GM12892 (cell line): ENCODE measurements at regions not wholly inside any gene's neighbourhood (a gene's known extent, or its start where the extent isn't known, plus 50 kb on each side); places are given as distances from the start of the nearest gene placed in this dataset.

Source experiments
- POLR2A ChIP-seq: IDR thresholded peaks from 2 replicates; pipeline ENCODE4 v1.6.1; 2011; ENCODE audit warnings: low read depth, low read length, control low read depth
- TAF1 ChIP-seq: IDR thresholded peaks from 2 replicates; pipeline ENCODE4 v1.6.1; 2011; ENCODE audit warnings: low read depth, mild to moderate bottlenecking, control low read depth, low read length, borderline replicate concordance

DNA sequence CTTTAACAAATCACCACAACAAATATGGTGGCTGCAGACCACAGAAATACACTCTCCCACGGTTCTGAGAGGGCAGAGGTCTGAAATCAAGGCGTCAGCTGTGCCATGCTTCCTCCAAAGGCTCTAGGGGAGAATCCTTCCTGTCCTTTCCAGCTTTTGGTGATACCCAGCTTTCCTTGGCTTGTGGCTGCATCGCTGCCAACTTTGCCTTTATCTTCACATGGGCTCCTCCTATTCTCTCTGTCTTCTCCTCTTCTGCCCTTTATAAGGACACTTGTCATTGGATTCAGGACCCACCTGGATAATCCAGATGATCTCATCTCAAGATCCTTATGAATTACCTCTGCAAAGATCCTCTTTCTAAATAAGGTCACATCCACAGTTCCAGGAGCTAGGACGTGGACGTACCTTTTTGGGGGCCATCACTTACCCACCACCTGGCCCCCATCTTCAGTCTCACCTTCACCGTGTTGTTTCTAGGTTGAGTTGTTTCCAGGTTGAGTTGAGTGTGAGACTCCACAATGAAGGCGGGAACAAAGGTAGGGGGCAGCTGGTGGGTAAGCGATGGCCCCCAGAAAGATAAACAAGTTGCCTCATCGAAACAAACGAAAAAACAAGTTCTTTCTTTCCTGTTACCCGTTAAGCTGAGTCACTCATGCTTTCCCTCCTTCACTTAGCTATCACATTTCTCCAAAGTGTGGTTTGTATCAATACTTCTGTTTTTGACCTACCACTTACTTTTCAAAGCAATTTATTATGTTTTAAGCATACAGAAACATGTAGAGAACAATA is 68.9 kb upstream of the SLC22A16 start:
- TF ChIP-seq TAF1 = no peak
- no peak for TF ChIP-seq POLR2A
